ENCODE measurements at regions not wholly inside any gene's neighbourhood (a gene's known extent, or its start where the extent isn't known, plus 50 kb on each side); places are given as distances from the start of the nearest gene placed in this dataset.
"Not testable (repeated sequence)": the region's sequence is repeated elsewhere in the genome, so short reads cannot be mapped to it uniquely, and the experiment has no call there.

DNA sequence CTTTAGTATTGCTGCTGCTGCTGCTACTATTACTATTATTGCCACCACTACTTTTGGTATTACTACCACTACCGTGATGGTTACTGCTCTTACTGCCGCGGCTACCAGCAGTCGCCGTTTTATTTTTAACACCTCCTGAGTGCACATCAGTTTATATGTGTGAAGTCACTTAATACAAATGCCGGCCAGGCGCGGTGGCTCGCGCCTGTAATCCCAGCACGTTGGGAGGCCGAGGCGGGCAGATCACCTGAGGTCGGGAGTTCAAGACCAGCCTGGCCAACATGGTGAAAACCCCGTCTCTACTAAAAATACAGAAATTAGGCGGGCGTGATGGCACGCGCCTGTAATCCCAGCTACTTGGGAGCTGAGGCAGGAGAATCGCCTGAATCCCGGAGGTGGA, 486.7 kb downstream of the XYLT1 start:
- TF ChIP-seq, protein P1, sequence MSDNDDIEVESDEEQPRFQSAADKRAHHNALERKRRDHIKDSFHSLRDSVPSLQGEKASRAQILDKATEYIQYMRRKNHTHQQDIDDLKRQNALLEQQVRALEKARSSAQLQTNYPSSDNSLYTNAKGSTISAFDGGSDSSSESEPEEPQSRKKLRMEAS (CRISPR knock-in tag; IDR thresholded peaks at IDR 0.05): not testable (repeated sequence)
- TF ChIP-seq, protein P2, sequence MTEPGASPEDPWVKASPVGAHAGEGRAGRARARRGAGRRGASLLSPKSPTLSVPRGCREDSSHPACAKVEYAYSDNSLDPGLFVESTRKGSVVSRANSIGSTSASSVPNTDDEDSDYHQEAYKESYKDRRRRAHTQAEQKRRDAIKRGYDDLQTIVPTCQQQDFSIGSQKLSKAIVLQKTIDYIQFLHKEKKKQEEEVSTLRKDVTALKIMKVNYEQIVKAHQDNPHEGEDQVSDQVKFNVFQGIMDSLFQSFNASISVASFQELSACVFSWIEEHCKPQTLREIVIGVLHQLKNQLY (CRISPR knock-in tag; IDR thresholded peaks at IDR 0.05): not testable (repeated sequence)
- not testable (repeated sequence) for TF ChIP-seq PREB (CRISPR knock-in tag; IDR thresholded peaks at IDR 0.05; ENCODE audit: borderline replicate concordance); KAT7 (CRISPR knock-in tag; IDR thresholded peaks at IDR 0.05; ENCODE audit: borderline replicate concordance); TP53 (CRISPR knock-in tag; IDR thresholded peaks at IDR 0.05); CDX4 (CRISPR knock-in tag; IDR thresholded peaks at IDR 0.05; ENCODE audit: borderline replicate concordance); TCF7 (CRISPR knock-in tag; IDR thresholded peaks at IDR 0.05; ENCODE audit: low read depth); ZNF121 (CRISPR knock-in tag; IDR thresholded peaks at IDR 0.05); USF2 (CRISPR knock-in tag; IDR thresholded peaks at IDR 0.05); TEAD4 (CRISPR knock-in tag; IDR thresholded peaks at IDR 0.05)
- TF ChIP-seq, protein P3, sequence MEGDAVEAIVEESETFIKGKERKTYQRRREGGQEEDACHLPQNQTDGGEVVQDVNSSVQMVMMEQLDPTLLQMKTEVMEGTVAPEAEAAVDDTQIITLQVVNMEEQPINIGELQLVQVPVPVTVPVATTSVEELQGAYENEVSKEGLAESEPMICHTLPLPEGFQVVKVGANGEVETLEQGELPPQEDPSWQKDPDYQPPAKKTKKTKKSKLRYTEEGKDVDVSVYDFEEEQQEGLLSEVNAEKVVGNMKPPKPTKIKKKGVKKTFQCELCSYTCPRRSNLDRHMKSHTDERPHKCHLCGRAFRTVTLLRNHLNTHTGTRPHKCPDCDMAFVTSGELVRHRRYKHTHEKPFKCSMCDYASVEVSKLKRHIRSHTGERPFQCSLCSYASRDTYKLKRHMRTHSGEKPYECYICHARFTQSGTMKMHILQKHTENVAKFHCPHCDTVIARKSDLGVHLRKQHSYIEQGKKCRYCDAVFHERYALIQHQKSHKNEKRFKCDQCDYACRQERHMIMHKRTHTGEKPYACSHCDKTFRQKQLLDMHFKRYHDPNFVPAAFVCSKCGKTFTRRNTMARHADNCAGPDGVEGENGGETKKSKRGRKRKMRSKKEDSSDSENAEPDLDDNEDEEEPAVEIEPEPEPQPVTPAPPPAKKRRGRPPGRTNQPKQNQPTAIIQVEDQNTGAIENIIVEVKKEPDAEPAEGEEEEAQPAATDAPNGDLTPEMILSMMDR (IDR thresholded peaks at IDR 0.05): not testable (repeated sequence)
- TF ChIP-seq, protein P4, sequence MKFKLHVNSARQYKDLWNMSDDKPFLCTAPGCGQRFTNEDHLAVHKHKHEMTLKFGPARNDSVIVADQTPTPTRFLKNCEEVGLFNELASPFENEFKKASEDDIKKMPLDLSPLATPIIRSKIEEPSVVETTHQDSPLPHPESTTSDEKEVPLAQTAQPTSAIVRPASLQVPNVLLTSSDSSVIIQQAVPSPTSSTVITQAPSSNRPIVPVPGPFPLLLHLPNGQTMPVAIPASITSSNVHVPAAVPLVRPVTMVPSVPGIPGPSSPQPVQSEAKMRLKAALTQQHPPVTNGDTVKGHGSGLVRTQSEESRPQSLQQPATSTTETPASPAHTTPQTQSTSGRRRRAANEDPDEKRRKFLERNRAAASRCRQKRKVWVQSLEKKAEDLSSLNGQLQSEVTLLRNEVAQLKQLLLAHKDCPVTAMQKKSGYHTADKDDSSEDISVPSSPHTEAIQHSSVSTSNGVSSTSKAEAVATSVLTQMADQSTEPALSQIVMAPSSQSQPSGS (CRISPR knock-in tag; IDR thresholded peaks at IDR 0.05; ENCODE audit: borderline replicate concordance, low read depth): not testable (repeated sequence)

Data from WTC11 (cell line).